SK-N-SH (cell line): ENCODE measurements at regions not wholly inside any gene's neighbourhood (a gene's known extent, or its start where the extent isn't known, plus 50 kb on each side); places are given as distances from the start of the nearest gene placed in this dataset.
A peak's percentile ranks its signal among the peaks of the same experiment; 100 is the strongest.

Experiments
- CTCF ChIA-PET: fragments of 300-600, 350-600 bp; formaldehyde crosslinking; extraction: SDS; loops from one replicate; lab custom pipeline; 2021; lab: Yijun Ruan, JAX
- POLR2A ChIA-PET: fragments of 350-600 bp; sonication (Branson Sonifier 250); formaldehyde crosslinking; extraction: SDS; loops from one replicate; lab custom pipeline; 2020; ENCODE audit warnings: antibody characterized with exemption, inconsistent platforms; lab: Yijun Ruan, JAX
- DNase-seq: peaks from one replicate; pipeline ENCODE4 v3.0.0; 2012
- H2AFZ ChIP-seq: fragments of 200-600 bp; sonication (generic); 2 replicates; pipeline ENCODE4 v1.8.1; 2016; ENCODE audit warnings: antibody characterized with exemption, mild to moderate bottlenecking, low read depth
- H3F3A ChIP-seq: fragments of 200-600 bp; sonication (generic); replicated peaks from 2 replicates; pipeline ENCODE3; 2016; ENCODE audit warnings: antibody characterized with exemption, mild to moderate bottlenecking; ENCODE audit not compliant: insufficient read depth
- H3K27ac ChIP-seq, 2 experiments: fragments of 200-500 bp in 1 of 2; fragments of 200-600 bp in 1 of 2; sonication (Bioruptor generic) in 1 of 2; sonication (generic), shearing (Covaris generic) in 1 of 2; 2 replicates each; pipeline versions ENCODE4 v1.5.1 to v1.6.1; 2014 to 2016; ENCODE audit warnings: low read depth in 2 of 2, inconsistent platforms in 1 of 2, low read length in 1 of 2, mild to moderate bottlenecking in 1 of 2, mixed read lengths in 1 of 2
- H3K27me3 ChIP-seq: fragments of 200-600 bp; sonication (generic), shearing (Covaris generic); 2 replicates; pipeline ENCODE4 v1.6.1; 2016; ENCODE audit warnings: mixed run types; ENCODE audit not compliant: insufficient read depth
- H3K36me3 ChIP-seq, 2 experiments: fragments of 200-500 bp in 1 of 2; fragments of 200-600 bp in 1 of 2; sonication (Bioruptor generic) in 1 of 2; sonication (generic) in 1 of 2; replicated peaks in 1 of 2; 2 replicates each; pipeline versions ENCODE3 to v1.5.1; 2014 to 2016; ENCODE audit warnings: low read length in 1 of 2, mild to moderate bottlenecking in 1 of 2; ENCODE audit not compliant: insufficient read depth in 2 of 2, control insufficient read depth in 1 of 2
- H3K4me1 ChIP-seq, 2 experiments: fragments of 200-500 bp in 1 of 2; fragments of 200-600 bp in 1 of 2; sonication (Bioruptor generic) in 1 of 2; sonication (generic), shearing (Covaris generic) in 1 of 2; 2 replicates each; pipeline versions ENCODE4 v1.5.1 to v1.6.1; 2014 to 2016; ENCODE audit warnings: low read depth in 1 of 2, low read length in 1 of 2, mixed run types in 1 of 2; ENCODE audit not compliant: insufficient read depth in 2 of 2, control insufficient read depth in 1 of 2
- H3K4me2 ChIP-seq: fragments of 200-600 bp; sonication (generic), shearing (Covaris generic); 2 replicates; pipeline ENCODE4 v1.6.1; 2017; ENCODE audit warnings: mixed run types
- H3K4me3 ChIP-seq, 2 experiments: fragments of 200-500 bp in 1 of 2; fragments of 200-600 bp in 1 of 2; sonication (Bioruptor generic) in 1 of 2; sonication (generic), shearing (Covaris generic) in 1 of 2; 2 replicates each; pipeline versions ENCODE4 v1.5.1 to v1.8.1; 2014 to 2016; ENCODE audit warnings: low read depth in 2 of 2, inconsistent platforms in 1 of 2, low read length in 1 of 2, mild to moderate bottlenecking in 1 of 2, mixed read lengths in 1 of 2, moderate library complexity in 1 of 2
- H3K79me2 ChIP-seq: fragments of 200-600 bp; sonication (generic); 2 replicates; pipeline ENCODE4 v1.8.1; 2017; ENCODE audit warnings: mild to moderate bottlenecking; ENCODE audit not compliant: insufficient read depth
- H3K9ac ChIP-seq: fragments of 200-600 bp; sonication (generic); 2 replicates; pipeline ENCODE4 v1.6.1; 2017; ENCODE audit warnings: mixed run types
- H3K9me2 ChIP-seq: fragments of 200-600 bp; sonication (generic); 2 replicates; pipeline ENCODE4 v1.6.1; 2017; ENCODE audit warnings: mixed run types
- H3K9me3 ChIP-seq: fragments of 200-600 bp; sonication (generic); 2 replicates; pipeline ENCODE4 v1.6.1; 2017; ENCODE audit warnings: mixed run types, mild to moderate bottlenecking, moderate library complexity
- H4K20me1 ChIP-seq: fragments of 200-600 bp; sonication (generic); 2 replicates; pipeline ENCODE4 v1.6.1; 2017; ENCODE audit warnings: mild to moderate bottlenecking, mixed run types; ENCODE audit not compliant: insufficient read depth
- ELF1 ChIP-seq: IDR thresholded peaks from 2 replicates; pipeline ENCODE4 v1.4.0; 2012
- EP300 ChIP-seq, 2 experiments: IDR thresholded peaks; 2 replicates each; pipeline versions ENCODE4 v1.4.0 to v1.6.1; 2012; ENCODE audit warnings: borderline replicate concordance in 1 of 2, low read depth in 1 of 2, low read length in 1 of 2
- FOSL2 ChIP-seq: IDR thresholded peaks from 2 replicates; pipeline ENCODE4 v1.4.0; 2012; ENCODE audit warnings: low read depth, mild to moderate bottlenecking, moderate library complexity, borderline replicate concordance
- GABPA ChIP-seq: IDR thresholded peaks from 2 replicates; pipeline ENCODE4 v1.4.0; 2012; ENCODE audit warnings: low read depth, mild to moderate bottlenecking
- JUND ChIP-seq: IDR thresholded peaks from 2 replicates; pipeline ENCODE4 v1.4.0; 2012
- MEF2A ChIP-seq: IDR thresholded peaks from 2 replicates; pipeline ENCODE4 v1.4.0; 2012; ENCODE audit warnings: low read depth, borderline replicate concordance
- NFIC ChIP-seq: IDR thresholded peaks from 2 replicates; pipeline ENCODE4 v1.4.0; 2012; ENCODE audit warnings: borderline replicate concordance
- POLR2AphosphoS5 ChIP-seq: IDR thresholded peaks from 2 replicates; pipeline ENCODE4 v1.6.1; 2012; ENCODE audit warnings: low read depth, low read length
- RAD21 ChIP-seq: IDR thresholded peaks from 2 replicates; pipeline ENCODE4 v1.6.1; 2012; ENCODE audit warnings: mild to moderate bottlenecking, low read length
- RCOR1 ChIP-seq: fragments of 150-350 bp; IDR thresholded peaks from 2 replicates; pipeline ENCODE4 v1.6.1; 2017; ENCODE audit warnings: antibody characterized with exemption, low read length
- SIN3A ChIP-seq: IDR thresholded peaks from 2 replicates; pipeline ENCODE4 v1.6.1; 2012; ENCODE audit warnings: low read depth, mild to moderate bottlenecking, low read length, moderate library complexity, borderline replicate concordance
- YY1 ChIP-seq: IDR thresholded peaks from 2 replicates; pipeline ENCODE4 v1.4.0; 2012; ENCODE audit warnings: low read depth, mild to moderate bottlenecking
- WGBS: methylation state at CpG from one replicate; pipeline ENCODE4 v1.1.6; 2017; ENCODE audit warnings: low lambda C conversion rate; 5-methylcytosine and 5-hydroxymethylcytosine counted together
- TF ChIP-seq, protein P1 (sequence below): IDR thresholded peaks from 2 replicates; pipeline ENCODE4 v1.4.0; 2012; ENCODE audit warnings: low read depth, borderline replicate concordance

DNA sequence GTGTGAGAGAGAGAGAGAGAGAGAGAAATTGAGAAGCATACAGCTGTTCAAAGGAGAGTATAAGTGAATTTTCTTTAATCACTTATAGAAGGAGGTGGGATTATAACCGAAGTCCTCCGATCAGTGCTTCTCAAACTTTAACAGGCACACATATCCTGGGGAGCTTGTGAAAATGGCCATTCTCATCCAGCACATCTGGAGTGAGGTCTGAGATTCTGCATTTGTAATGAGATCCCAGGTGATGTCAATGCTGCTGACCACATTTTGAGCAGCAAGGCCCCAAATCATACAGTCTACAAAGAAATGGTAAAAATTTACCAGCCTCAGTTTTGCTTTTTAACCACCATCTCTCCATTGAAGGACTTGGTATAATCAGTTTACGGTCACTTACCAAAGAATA, 219.0 kb downstream of the PTEN start:
- Histone ChIP-seq H3K79me2 (no peaks in the 10 kb centered on the region), H3F3A (no peaks in the 10 kb centered on the region)
- TF ChIP-seq RAD21 (no peak), RCOR1 (no peak), NFIC (no peak), JUND (no peak), ELF1 (no peak), FOSL2 (no peak)
- TF ChIP-seq, protein P1, sequence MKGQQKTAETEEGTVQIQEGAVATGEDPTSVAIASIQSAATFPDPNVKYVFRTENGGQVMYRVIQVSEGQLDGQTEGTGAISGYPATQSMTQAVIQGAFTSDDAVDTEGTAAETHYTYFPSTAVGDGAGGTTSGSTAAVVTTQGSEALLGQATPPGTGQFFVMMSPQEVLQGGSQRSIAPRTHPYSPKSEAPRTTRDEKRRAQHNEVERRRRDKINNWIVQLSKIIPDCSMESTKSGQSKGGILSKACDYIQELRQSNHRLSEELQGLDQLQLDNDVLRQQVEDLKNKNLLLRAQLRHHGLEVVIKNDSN = no peak

DNA sequence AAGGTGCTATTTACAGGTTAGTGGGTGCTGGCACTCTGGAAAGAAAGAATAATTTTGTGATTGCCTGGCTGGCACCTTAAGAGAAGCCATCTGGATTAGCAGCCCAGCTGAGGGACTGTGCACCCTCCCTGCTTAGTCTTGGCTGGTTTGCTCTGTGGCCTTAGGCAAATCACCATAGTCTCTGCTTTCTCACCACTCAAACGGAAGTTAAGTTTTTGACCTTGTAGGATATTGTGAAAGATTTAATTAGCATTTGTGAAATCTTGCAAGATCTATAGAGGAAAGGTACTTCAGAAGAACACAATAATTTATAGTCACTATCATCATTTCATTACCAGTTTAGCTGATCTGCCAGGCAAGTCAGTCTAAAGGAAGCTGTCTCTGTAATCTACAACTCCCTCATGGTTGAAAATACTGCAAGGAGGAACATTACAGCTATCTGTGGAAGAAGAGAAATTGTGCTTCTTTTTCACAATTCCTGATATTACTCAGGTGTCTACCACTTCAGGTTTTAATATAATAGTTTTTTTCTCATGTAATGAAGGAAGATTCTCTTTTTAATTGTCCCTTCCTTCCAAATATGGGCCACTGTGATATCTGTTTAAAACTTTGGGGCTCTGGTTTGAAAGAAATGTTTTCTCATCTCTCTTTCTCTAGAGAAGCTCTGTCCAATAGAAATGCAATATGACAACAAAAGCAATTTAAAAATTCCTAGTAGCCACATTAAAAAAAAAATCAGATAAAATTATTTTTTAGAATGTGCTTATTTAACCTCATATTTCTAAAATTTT, 219.6 kb downstream of the PTEN start:
- H3K27me3 ChIP-seq = no peaks in the 10 kb centered on the region
- no peaks in the 10 kb centered on the region for H4K20me1 ChIP-seq
- TF ChIP-seq EP300 (IDR thresholded peaks at IDR 0.05; ENCODE audit: borderline replicate concordance in 1 of 2, low read depth in 1 of 2, low read length in 1 of 2) (peak in 1 of 2 experiments; percentile 8; a peak in 1 of 4 replicates), MEF2A (no peak), SIN3A (no peak)
- H3K79me2 ChIP-seq = no peaks in the 10 kb centered on the region
- H3K9ac ChIP-seq = no peak overlapping the region
- no peak overlapping the region for H3K27ac ChIP-seq
- no peak overlapping the region for H3K4me3 ChIP-seq
- H3K9me3 ChIP-seq = no peaks in the 10 kb centered on the region
- no peaks in the 10 kb centered on the region for H3F3A ChIP-seq
- no peaks in the 10 kb centered on the region for H3K36me3 ChIP-seq
- WGBS = 80% methylated on average over 1 of the region's 1 CpG
- no peaks in the 10 kb centered on the region for H3K9me2 ChIP-seq
- DNase-seq = peak; percentile 31
- POLR2A ChIA-PET = no interaction called here
- peaks cover 0 to 7% of the 10 kb centered on the region in 2 experiments; a peak in 2 of 4 replicates for H3K4me1 ChIP-seq
- no peak overlapping the region for H3K4me2 ChIP-seq
- CTCF ChIA-PET = interaction anchor here (0.7 to 1.8 kb wide), 3 partner anchors 16 to 105 kb away, joined by 3 to 4 read pairs (median 4); no protein-coding TSS in a partner anchor
- H2AFZ ChIP-seq = no peak overlapping the region

More for the DNA sequence above, 219.0 kb downstream of the PTEN start:
- H3K9me2 ChIP-seq = no peaks in the 10 kb centered on the region
- H3K9me3 ChIP-seq = no peaks in the 10 kb centered on the region
- no peak overlapping the region for H3K4me2 ChIP-seq
- DNase-seq = no peak
- no peak overlapping the region for H3K9ac ChIP-seq
- no peak overlapping the region for H3K4me3 ChIP-seq
- peaks cover 0 to 7% of the 10 kb centered on the region in 2 experiments; a peak in 2 of 4 replicates for H3K4me1 ChIP-seq
- H4K20me1 ChIP-seq = no peaks in the 10 kb centered on the region
- no peaks in the 10 kb centered on the region for H3K36me3 ChIP-seq
- CTCF ChIA-PET = interaction anchor here (1.2 to 1.8 kb wide), 2 partner anchors 17 to 42 kb away, joined by 4 read pairs; no protein-coding TSS in a partner anchor
- no peak overlapping the region for H2AFZ ChIP-seq
- POLR2A ChIA-PET = interaction anchor here (0.7 kb wide), 1 partner anchor 164 kb away, joined by 3 read pairs; no protein-coding TSS in a partner anchor
- H3K27me3 ChIP-seq = no peaks in the 10 kb centered on the region
- H3K27ac ChIP-seq = no peak overlapping the region
- WGBS = 94% methylated on average over 3 of the region's 3 CpGs

DNA sequence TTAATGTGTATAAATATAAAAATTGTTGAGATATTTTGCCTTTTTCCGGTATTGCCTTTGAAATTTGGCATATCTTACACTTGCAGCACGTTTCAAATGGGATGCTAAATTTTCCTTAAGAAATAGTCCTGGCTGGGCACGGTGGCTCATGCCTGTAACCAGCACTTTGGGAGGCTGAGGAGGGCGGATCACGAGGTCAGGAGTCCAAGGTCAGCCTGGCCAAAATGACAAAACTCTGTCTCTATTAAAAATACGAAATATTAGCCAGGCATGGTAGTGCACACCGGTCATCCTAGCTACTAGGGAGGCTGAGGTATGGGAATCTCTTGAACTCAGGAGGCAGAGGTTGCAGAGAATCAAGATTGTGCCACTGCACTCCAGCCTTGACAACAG, 220.2 kb downstream of the PTEN start:
- no peaks in the 10 kb centered on the region for H4K20me1 ChIP-seq
- H3K4me3 ChIP-seq = no peak overlapping the region
- 89% methylated on average over 7 of the region's 7 CpGs for WGBS
- no peaks in the 10 kb centered on the region for H3K9me2 ChIP-seq
- no peaks in the 10 kb centered on the region for H3K36me3 ChIP-seq
- H3K4me2 ChIP-seq = no peak overlapping the region
- no peaks in the 10 kb centered on the region for H3K79me2 ChIP-seq
- H3K4me1 ChIP-seq = peaks cover 0 to 7% of the 10 kb centered on the region in 2 experiments; a peak in 2 of 4 replicates
- H3K9me3 ChIP-seq = no peaks in the 10 kb centered on the region
- no peak overlapping the region for H3K9ac ChIP-seq
- H3K27me3 ChIP-seq = no peaks in the 10 kb centered on the region
- CTCF ChIA-PET = interaction anchor here (0.7 to 1.8 kb wide), 2 partner anchors 15 to 104 kb away, joined by 3 to 4 read pairs; no protein-coding TSS in a partner anchor
- no peak overlapping the region for H2AFZ ChIP-seq
- POLR2A ChIA-PET = no interaction called here
- H3K27ac ChIP-seq = no peak overlapping the region
- no peaks in the 10 kb centered on the region for H3F3A ChIP-seq
- TF ChIP-seq POLR2AphosphoS5 (no peak), GABPA (no peak), YY1 (no peak)
- DNase-seq = no peak
